Right hindlimb (tissue), 1 donor: ENCODE measurements at regions not wholly inside any gene's neighbourhood (a gene's known extent, or its start where the extent isn't known, plus 50 kb on each side); places are given as distances from the start of the nearest gene placed in this dataset.

Experiments
- DNase-seq: peaks from one replicate; pipeline ENCODE4 v3.0.0-alpha.2; 2018

DNA sequence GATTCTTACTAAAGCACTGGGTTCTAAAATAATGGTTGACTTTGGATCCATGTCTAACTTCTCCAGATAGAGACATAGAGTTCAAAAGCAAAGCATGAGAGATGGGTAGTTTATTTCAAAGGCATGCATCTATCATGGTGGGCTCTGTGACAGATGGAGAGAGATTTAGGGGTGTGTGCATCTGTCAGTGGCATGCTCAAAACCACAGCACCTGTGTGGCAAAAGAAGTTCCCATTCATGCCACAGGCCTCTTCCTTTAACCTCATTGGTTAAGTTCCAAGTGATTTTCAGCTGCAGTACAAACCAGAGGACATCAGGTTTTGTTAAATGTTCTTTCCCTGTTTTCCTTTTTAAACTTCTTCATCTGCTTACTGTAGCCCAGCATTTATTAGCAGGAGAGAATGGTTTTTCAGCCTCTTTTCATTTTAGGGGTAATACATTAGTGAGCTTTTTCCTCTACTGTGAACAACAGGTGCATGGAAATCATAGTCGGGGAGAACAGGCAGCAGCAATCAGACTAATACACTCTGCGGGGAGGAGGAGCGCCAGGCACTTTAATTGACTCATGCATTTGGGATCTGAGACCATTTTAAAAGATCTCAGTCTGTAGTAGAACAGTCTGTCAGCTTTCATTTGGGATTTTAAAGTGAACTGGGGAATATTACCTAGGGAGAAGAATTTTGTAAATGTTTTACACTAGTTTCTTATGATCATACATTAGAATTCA lies 52.4 kb upstream of the UPP2 start:
- DNase-seq = no peak

DNA sequence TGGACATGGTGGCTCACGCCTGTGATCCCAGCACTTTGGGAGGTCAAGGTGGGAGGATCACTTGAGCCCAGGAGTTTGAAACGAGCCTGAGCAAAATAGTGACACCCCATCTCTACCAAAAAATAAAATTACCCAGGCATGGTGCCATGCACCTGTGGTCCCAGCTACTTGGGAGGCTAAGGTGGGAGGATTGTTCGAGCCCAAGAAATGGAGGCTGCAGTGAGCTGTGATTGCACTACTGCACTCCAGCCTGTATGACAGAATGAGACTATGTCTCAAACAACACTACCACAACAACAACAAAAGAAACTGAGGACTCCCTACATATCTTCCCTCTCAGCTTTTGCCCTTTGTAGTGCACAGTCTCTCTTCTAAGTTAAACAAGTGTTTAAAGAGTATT lies 53.3 kb upstream of the UPP2 start:
- DNase-seq = no peak

DNA sequence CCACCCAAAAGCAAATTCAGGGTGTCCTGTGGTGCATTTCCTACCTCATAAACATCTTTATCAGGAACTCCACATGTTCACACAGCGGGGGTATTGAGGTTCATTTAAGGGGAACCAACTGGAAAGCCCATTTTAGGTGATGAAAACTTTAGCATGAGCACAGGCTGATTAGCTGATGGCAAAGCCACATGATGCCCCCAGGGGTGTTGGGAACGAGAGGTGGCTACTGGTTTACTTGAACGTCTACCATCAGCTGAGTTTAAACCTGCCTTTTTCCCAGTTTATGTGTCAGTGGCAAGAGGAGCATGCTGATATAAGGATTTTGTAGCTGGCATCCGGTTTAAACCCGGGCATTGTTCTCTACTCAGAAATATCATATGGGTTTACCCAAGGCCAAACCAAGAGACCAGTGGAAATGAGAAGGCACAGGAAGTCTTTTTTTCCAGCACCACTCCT lies 54.5 kb upstream of the UPP2 start:
- DNase-seq = no peak

DNA sequence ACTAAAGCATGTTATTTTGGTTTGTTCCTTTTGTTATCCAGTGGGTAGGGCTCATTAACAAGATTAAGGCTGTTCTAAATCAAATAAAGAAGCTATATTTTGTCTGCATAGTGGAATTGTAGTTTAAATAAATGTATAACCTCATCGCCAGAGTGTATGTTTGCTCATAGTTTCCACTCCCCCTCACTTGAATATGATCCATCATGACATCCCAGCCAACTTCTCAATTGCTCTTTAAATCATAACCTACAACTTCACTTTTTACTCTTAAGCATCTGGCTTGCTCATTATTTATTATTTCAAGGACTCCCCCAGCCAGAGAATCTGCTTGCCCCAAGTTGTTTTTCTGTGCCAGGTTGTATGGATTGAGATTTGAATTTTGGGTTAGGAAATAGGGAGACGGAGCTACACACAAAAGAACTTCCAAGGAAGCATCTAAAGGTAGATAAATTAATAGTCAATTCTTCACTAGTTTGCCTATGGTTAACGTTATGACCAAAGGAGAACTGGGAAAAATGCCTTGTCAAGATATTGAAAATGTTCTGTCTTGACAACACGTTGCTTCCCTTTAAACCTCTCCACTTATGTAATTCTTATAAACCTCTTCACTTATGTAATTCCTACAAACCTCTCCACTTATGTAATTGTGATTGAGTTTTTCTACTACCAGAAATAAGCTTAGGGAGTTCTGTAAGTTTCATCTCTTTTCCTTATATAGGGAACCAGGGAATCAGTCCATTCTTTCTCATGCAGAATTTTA lies 55.4 kb upstream of the UPP2 start:
- peak; percentile 49 for DNase-seq

DNA sequence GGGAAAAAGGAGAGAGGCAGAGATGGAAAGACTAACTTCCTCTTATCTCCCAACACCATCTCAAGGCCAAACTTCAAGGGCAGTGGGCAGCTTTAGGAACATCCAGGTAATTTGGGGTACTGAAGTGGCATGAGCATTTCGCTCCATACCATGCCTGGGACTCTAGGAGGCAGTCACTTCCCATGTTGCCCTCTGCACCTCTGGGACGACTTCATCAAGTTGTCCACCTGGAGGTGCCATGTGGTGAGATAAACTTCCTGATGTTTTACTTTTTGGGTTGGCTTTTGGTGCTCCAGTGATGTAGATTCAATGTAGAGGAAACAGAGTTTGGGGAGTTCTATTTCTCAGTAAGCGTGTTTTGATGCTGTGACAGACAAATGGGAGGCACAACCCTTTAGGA lies 56.3 kb upstream of the UPP2 start:
- DNase-seq = no peak

DNA sequence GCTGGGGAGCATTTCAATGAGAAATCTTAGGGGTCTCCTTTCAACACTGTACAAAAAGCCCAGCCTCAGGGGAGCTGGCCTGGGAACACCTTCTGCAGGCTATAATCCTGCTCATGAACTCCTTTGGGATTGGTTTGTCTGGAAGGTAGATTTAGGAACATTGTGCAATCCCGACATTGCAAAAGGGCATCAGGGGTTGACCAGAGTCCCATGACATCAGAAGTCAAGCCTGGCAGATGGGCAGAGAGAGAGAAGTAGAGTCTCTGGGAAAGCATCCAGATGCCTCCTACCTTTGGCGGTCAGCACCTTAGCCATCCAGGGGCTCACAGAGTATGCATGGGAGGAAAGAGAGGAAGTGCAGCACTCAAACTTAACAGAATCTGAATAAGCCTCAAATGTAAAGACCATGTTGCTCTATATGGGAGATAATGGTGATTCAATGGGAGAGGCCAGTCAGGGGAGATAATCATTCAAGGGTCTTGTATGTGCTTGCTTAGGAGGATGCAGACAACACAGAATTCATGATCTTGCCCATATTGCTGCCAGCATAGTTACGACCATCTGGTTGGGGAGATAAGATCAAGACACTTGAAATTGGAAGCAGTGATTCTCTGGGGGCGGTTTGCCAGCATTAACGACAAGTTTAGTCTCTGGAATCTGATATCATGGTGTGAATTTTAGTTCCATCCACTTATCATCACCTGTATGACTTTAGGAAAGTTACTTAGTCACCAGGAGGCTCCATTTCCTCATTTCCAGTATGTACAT lies 58.3 kb upstream of the UPP2 start:
- no peak for DNase-seq

DNA sequence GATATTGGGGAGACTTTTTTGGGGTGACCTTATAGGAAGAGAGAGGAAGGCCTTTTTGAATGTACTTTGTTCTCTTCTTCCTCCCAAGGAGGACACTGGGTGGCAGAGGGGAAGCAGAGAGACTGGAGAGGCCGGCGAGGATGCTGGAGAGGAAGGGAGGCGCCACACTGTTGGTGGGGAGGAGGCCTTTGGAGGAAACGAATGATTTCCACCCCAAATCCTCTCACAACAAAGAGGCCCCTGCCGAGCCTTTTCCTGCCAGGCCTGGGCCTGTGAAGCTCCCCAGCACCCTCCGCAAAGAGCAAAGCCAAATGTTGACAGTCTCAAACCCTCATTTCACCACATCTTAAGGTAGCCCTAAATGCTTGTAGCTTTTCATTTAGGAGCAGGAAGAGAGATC lies 59.0 kb upstream of the UPP2 start:
- no peak for DNase-seq

DNA sequence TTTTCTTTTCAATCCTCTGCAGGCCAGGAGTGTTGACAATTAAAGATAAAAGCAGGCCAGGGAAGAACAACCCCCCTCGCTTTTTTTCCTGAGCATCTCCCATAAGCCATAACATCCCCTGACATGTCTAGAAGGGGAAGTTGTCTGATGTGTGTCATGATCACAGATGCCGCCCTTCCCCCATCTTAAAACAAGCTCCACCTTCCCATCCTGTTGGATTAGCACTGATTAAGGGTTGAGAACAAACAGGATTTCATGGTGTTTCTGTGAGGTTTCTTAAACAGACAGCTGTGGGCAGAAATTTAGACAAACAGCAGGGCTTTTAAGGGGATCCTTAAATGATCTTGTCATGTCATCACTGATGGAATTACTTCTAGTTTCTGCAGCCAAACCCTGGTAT lies 59.4 kb upstream of the UPP2 start:
- no peak for DNase-seq

DNA sequence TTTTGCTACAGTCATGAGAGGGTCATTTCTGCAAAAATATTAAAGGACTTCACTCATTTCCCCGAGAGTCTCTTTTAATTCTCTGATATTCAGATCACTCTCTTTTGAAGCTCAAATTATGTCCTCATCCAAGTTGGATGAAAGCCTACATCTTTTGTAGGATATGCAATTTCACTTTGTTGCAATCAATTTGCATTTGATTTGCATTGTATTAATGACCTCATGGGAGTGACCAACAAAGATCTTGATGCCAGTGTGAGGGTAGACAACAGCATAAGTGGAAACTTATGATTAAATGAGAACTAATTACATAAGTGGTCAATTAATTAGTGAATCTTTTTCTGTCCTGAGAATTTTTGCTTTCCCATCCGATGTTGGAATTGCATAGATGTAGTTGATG lies 60.3 kb upstream of the UPP2 start:
- no peak for DNase-seq

DNA sequence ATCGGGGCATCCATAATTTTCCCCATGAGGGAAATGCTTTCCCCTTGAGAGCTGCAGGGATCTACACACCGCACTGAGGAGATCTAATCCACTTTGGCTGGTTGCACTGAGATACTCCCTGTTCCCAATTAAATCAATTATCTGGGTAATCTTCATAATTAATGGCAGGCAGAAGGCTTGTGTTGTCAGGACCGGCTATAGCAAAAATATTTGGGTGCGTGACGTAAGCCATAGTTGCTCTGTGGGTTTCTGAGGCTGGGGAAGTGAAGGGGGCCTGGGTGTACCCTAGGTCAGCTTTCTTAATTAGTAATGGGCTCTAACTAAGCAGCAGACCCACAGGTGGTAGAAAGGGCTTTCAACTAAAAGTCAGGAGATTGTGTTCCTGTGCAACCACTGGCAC lies 62.8 kb upstream of the UPP2 start:
- no peak for DNase-seq

DNA sequence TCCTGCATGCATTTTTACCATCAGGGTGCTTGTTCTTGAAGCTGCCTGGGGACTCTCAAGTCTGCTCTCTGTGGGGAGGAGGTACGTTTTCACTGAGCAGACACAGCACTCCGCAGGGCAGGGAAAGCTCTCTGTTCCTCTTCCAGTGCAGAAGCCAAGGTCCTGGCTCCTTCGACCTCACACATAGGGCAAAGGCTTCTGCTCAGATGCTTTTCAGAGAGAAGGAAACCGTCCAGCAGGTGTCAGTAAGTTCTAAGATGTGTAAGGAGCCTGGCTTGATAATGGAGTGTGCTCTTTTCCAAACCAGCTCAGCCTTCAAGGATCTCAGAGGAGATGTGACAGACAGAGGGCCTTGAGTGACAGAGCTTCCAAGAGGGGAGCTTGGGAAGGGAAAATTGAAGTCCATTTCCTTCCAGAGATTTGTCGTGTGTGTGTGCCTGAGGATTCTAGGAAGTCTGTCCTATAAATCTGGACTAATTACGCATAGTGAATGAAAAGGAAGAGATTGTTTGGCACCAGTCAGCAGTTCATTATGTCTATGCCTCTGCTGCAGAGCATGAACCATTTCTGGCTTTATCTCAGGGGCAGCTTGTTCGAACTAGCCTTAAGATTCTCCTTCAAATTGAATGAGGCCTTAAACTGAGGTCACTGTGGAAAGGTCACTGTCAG lies 67.3 kb upstream of the UPP2 start:
- DNase-seq = peak; percentile 48

DNA sequence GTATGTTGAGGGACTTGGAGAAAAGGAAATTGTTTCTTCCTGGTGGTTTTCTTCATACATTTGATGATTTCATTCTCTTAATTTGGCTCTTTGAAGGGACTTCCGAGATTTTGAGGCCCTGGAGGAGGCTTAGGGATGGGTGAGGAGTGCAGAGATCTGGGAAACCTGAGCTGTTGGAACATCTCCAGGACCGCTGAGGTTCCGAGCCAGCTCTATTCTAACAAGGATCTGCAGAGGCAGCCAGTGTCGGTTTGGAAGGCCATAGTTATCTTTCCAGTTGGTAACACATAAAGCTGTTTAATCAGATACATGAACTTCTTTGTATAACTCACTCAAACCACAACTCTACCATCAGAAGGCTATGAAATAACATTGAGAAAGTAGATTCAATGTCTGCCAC lies 70.3 kb upstream of the UPP2 start:
- DNase-seq = no peak

DNA sequence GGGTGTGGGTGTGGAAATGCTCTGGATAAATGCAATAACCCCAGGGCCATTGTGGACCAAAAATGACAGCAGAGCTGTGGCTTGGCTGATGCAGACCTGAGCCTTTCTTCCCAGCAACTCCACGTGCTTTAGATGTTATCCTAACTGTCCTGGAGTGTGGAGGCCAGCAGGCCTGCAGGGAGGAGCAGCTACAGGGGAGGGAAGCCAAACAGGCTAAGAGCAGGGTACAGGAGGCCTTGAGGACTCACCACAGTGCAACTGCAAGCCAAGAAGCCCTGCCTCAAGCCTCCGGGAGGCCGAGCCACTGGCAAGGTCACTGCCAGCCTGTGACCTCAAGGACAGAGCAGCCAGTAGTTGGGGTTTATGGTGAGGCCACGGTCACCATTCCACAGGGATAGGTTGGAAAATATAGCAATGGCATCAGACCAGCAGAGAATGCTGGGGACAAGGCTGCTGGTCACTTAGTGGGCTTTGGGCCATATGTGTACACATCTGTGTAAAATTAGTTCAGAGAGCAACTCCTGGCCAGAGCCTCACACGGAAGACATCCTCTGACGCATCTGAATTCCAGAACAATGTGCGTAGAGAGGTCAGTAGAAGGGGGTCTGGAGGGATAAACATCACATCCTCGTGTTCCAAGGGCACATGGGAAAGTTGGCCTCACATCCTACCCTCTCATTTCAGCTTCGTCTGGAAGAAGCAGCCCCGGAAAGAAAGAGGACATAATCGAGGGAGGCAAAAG lies 76.2 kb upstream of the UPP2 start:
- peak; percentile 36 for DNase-seq

DNA sequence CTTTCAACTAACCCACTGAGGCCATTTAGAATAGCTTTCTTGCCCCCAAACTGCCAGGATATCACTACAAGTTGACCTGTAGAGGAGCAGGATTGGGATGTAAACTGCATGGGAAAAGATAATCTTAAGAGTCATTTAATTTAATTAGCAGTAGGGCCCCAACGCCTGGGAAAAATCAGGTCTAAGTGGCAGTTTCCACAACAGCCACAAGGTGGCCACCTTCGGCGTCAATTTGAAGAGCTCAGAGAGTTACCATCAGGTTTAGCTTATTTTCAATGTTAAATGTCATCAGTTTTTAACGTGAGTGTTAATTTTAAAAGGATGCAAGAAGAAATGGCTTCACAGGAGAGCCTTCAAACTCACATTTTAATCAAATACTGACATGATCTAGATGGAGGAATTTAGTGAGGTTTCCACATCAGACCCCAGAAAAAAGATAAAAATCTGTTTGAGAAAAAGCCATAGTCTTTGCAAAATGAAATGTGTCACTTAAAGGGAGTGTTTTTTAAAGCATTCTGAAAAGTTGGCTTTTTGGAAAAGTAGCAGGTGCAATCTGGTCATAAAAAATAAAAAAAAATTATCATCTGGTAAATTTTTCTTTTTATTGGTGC lies 77.3 kb upstream of the UPP2 start:
- peak; percentile 52 for DNase-seq

DNA sequence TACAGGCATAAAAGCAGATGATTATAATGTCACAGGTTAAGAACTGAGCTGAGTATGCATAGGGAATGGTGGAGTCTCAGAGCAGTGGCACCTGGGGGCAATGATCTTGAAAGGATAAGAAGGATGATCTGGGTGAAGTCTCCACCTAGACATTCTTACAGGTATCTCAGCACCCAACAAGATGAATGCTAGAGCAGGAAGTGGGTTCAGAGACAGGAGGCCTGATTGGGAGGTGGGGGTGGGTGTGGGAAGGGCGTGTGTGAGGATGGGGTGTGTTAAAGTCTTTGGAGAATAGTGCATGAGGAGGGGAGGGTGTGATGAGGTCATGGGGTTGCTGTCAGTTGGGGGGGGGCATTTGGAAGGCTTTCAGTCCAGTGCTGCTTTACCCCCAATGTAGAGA lies 78.8 kb upstream of the UPP2 start:
- DNase-seq = no peak

DNA sequence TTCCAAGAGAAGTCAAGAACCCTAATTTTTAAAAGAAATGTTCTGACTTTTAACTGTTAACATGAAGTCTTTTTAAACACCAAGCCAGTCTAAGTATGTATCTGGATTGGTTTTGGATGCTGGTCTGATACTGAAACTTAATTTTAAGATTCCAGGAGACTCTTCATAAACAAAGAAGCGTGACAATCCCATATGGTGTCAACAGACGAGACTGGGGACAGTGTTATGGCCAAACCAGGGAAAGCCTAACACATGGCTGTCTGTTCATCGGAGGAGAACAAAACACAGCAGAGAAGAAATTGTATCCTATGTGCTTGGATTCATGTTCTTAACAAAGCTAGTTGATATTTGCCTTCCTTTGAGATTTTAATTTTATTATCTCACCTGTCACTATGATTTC lies 80.5 kb upstream of the UPP2 start:
- DNase-seq = no peak

DNA sequence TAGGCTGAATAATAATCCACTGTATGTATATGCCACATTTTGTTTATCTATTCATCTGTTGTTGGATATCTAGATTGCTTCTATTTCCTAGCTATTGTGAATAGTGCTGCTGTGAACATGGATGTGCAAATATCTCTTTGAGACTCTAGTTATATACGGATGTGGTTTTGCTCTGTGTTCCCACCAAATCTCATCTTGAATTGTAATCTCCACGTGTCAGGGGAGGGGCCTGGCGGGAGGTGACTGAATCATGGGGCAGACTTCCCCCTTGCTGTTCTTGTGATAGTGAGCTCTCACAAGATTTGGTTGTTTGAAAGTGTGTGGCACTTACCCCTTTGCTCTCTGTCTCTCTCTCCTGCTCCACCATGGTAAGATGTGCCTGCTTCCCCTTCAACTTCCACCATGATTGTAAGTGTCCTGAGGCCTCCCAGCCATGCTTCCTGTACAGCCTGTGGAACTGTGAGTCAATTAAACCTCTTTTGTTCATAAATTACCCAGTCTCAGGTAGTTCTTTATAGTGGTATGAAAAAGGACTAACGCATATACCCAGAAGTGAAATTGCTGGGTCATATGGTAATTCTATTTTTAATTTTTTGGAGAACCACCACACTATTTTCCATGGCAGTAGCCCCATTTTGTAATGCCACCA lies 86.1 kb upstream of the UPP2 start:
- no peak for DNase-seq

DNA sequence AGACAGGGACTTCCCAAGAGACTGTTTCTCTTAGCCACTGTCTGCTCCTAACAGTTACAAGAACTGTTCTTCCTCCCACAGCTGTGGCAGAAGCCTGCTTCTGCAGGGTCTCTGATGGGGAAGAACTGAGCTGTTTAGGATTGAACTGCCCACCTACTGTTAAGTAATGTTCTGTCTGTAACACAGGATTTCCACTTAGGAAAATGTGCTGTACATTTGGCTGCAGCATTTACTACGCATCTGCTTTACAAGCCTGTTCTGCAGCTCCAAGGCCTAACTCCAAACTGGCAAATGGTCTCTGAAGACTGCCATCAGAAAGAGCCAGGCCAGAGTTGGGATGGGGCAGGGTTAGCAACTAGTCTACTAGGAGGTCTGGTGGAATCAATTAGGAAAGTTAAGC lies 87.8 kb upstream of the UPP2 start:
- peak; percentile 77 for DNase-seq

DNA sequence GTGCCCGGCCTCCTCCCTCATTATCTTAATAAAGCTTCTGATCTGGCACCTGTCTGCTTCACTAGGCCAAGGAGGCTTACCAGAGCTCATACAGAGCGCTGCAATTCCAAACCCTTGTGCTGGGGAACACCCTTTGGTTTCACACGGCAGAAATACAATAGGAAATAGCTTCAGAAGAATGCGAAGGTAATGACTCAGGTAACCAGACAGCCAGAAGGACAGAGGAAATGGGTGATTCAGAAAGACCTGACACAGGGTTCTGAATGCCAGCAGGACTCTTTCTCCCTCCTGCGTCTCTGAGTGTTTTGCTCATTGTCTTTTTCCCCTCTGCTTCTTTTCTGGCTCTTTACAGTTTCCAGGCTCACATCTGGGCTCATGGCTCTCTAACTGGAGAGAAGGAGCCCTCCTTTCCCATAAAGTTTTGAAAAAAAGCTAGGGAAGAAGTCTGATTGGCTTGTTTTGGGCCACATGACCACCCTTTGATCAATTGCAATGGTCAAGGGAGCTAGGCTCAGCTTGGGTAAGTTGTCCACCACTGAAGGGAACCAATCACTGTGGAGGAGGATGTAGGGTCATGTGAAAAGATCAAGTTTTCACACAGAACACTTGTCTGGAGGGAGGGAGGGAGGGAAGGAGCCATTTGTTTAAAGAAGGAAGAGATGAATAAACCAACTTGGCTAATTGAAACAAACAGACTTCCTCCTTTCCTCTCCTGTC lies 90.5 kb upstream of the UPP2 start:
- no peak for DNase-seq

DNA sequence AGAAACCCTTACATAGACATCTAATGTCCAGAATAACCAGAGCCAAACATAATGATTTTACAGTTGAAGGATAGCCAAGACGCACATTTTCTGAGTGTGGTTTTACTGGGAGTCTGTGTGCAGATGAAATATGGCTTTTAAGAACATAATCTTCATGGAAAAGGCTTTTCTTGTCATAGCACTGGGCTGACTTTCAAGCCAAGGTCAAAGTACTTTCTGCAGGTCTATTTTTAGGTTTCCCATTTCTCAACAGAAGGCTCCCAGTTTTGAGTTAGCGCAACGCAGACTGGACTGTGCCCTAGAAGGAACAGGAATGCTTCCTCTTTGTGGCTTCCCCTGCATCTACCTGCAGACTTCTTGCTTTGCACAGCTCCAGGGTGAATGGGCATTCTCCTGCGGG lies 92.3 kb upstream of the UPP2 start:
- peak; percentile 44 for DNase-seq
